Fibroblast of skin of back (primary cell): ENCODE measurements at regions not wholly inside any gene's neighbourhood (a gene's known extent, or its start where the extent isn't known, plus 50 kb on each side); places are given as distances from the start of the nearest gene placed in this dataset.
"Not testable (repeated sequence)": the region's sequence is repeated elsewhere in the genome, so short reads cannot be mapped to it uniquely, and the experiment has no call there.

Experiments
- DNase-seq: peaks from one replicate; pipeline ENCODE4 v3.0.0-alpha.2; 2013

- DNase-seq = no peak
Measured at GRCh38 chr2:182477774-182478173, 50.9 kb upstream of the PDE1A start.

- DNase-seq = no peak
Measured at GRCh38 chr2:182481676-182482075, 54.8 kb upstream of the PDE1A start.

- no peak for DNase-seq
Measured at GRCh38 chr2:182482511-182482910, 55.7 kb upstream of the PDE1A start.

- no peak for DNase-seq
Measured at GRCh38 chr2:182496596-182496995, 69.8 kb upstream of the PDE1A start.

- DNase-seq = no peak
Measured at GRCh38 chr2:182499706-182500470, 73.1 kb upstream of the PDE1A start.

GRCh38 chr2:182503886-182504285 is 77.0 kb upstream of the PDE1A start:
- peak; percentile 35 for DNase-seq

- DNase-seq = peak; percentile 39
Measured at GRCh38 chr2:182504903-182505302, 78.1 kb upstream of the PDE1A start.

GRCh38 chr2:182506606-182507005 is 79.8 kb upstream of the PDE1A start:
- peak; percentile 41 for DNase-seq

GRCh38 chr2:182508583-182508982 is 81.7 kb upstream of the PDE1A start:
- not testable (repeated sequence) for DNase-seq

GRCh38 chr2:182509216-182509615 is 82.4 kb upstream of the PDE1A start:
- DNase-seq = no peak

GRCh38 chr2:182521453-182522404 is 94.9 kb upstream of the PDE1A start:
- no peak for DNase-seq

GRCh38 chr2:182522405-182522896 is 95.6 kb upstream of the PDE1A start:
- no peak for DNase-seq

GRCh38 chr2:182522972-182523473 is 96.2 kb upstream of the PDE1A start:
- no peak for DNase-seq

GRCh38 chr2:182530636-182531035 is 103.8 kb upstream of the PDE1A start:
- DNase-seq = no peak

- no peak for DNase-seq
Measured at GRCh38 chr2:182540252-182540651, 113.4 kb upstream of the PDE1A start.

- no peak for DNase-seq
Measured at GRCh38 chr2:182541268-182541667, 114.4 kb upstream of the PDE1A start.

- DNase-seq = no peak
Measured at GRCh38 chr2:182542501-182543258, 115.8 kb upstream of the PDE1A start.

- no peak for DNase-seq
Measured at GRCh38 chr2:182543741-182544525, 117.1 kb upstream of the PDE1A start.

- no peak for DNase-seq
Measured at GRCh38 chr2:182545420-182546167, 118.8 kb upstream of the PDE1A start.

GRCh38 chr2:182548031-182548950 is 121.5 kb upstream of the PDE1A start:
- no peak for DNase-seq
